ENCODE measurements at regions not wholly inside any gene's neighbourhood (a gene's known extent, or its start where the extent isn't known, plus 50 kb on each side); places are given as distances from the start of the nearest gene placed in this dataset.

- H3K4me3 ChIP-seq (ENCODE audit: low read length): no peak overlapping the region
- TF ChIP-seq, protein P1, sequence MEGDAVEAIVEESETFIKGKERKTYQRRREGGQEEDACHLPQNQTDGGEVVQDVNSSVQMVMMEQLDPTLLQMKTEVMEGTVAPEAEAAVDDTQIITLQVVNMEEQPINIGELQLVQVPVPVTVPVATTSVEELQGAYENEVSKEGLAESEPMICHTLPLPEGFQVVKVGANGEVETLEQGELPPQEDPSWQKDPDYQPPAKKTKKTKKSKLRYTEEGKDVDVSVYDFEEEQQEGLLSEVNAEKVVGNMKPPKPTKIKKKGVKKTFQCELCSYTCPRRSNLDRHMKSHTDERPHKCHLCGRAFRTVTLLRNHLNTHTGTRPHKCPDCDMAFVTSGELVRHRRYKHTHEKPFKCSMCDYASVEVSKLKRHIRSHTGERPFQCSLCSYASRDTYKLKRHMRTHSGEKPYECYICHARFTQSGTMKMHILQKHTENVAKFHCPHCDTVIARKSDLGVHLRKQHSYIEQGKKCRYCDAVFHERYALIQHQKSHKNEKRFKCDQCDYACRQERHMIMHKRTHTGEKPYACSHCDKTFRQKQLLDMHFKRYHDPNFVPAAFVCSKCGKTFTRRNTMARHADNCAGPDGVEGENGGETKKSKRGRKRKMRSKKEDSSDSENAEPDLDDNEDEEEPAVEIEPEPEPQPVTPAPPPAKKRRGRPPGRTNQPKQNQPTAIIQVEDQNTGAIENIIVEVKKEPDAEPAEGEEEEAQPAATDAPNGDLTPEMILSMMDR (conservative IDR thresholded peaks at IDR 0.05; ENCODE audit: low read length): no peak
- no peak for DNase-seq (ENCODE audit: low read depth)
These were observed 133.0 kb downstream of the DUSP10 start for GRCh38 chr1:221608835-221609320.

- no peak overlapping the region for H3K4me3 ChIP-seq (ENCODE audit: low read length)
- no peak for DNase-seq (ENCODE audit: low read depth)
- TF ChIP-seq, protein P1 (conservative IDR thresholded peaks at IDR 0.05; ENCODE audit: low read length): no peak
These were observed 130.2 kb downstream of the DUSP10 start for GRCh38 chr1:221611656-221612046.

GRCh38 chr1:221612047-221612777, 129.7 kb downstream of the DUSP10 start:
- DNase-seq (ENCODE audit: low read depth): peak; percentile 76
- TF ChIP-seq, protein P1 (conservative IDR thresholded peaks at IDR 0.05; ENCODE audit: low read length): no peak
- H3K4me3 ChIP-seq (ENCODE audit: low read length): no peak overlapping the region

GRCh38 chr1:221620437-221621384, 121.2 kb downstream of the DUSP10 start:
- no peak overlapping the region for H3K4me3 ChIP-seq (ENCODE audit: low read length)
- DNase-seq (ENCODE audit: low read depth): peak; percentile 39

GRCh38 chr1:221621683-221622082, 120.2 kb downstream of the DUSP10 start:
- DNase-seq (ENCODE audit: low read depth): no peak

More at GRCh38 chr1:221620437-221621384, 121.2 kb downstream of the DUSP10 start:
- TF ChIP-seq, protein P1 (conservative IDR thresholded peaks at IDR 0.05; ENCODE audit: low read length): no peak

GRCh38 chr1:221622389-221622788, 119.5 kb downstream of the DUSP10 start:
- TF ChIP-seq, protein P1 (conservative IDR thresholded peaks at IDR 0.05; ENCODE audit: low read length): no peak
- no peak overlapping the region for H3K4me3 ChIP-seq (ENCODE audit: low read length)
- DNase-seq (ENCODE audit: low read depth): no peak

More at GRCh38 chr1:221621683-221622082, 120.2 kb downstream of the DUSP10 start:
- TF ChIP-seq, protein P1 (conservative IDR thresholded peaks at IDR 0.05; ENCODE audit: low read length): no peak
- H3K4me3 ChIP-seq (ENCODE audit: low read length): no peak overlapping the region

Data from AG10803 (cell line).